DOHH2 (cell line): ENCODE measurements at regions not wholly inside any gene's neighbourhood (a gene's known extent, or its start where the extent isn't known, plus 50 kb on each side); places are given as distances from the start of the nearest gene placed in this dataset.

ENCODE experiments used
- H3F3A ChIP-seq: fragments of 200-600 bp; sonication (generic), shearing (Covaris generic); 2 replicates; pipeline ENCODE4 v1.6.0; 2016; ENCODE audit warnings: antibody characterized with exemption, mild to moderate bottlenecking; ENCODE audit not compliant: control insufficient read depth, insufficient read depth
- H3K27ac ChIP-seq: fragments of 200-600 bp; sonication (generic); 2 replicates; pipeline ENCODE4 v1.5.1; 2014; ENCODE audit warnings: low read depth, mild to moderate bottlenecking, low read length, moderate library complexity
- H3K27me3 ChIP-seq: fragments of 200-600 bp; sonication (generic); 2 replicates; pipeline ENCODE4 v1.6.1; 2014; ENCODE audit warnings: mild to moderate bottlenecking, low read length, mixed read lengths; ENCODE audit not compliant: control insufficient read depth
- H3K36me3 ChIP-seq: fragments of 200-600 bp; sonication (generic); 2 replicates; pipeline ENCODE4 v1.6.1; 2014; ENCODE audit warnings: mild to moderate bottlenecking, low read length, moderate library complexity, mixed read lengths; ENCODE audit not compliant: control insufficient read depth
- H3K4me1 ChIP-seq: fragments of 200-600 bp; sonication (generic); 2 replicates; pipeline ENCODE4 v1.6.1; 2014; ENCODE audit warnings: mild to moderate bottlenecking, low read length, mixed read lengths; ENCODE audit not compliant: control insufficient read depth
- H3K4me2 ChIP-seq: fragments of 200-600 bp; sonication (generic); 2 replicates; pipeline ENCODE4 v1.6.0; 2014; ENCODE audit warnings: mild to moderate bottlenecking, low read length, moderate library complexity
- H3K4me3 ChIP-seq: fragments of 200-600 bp; sonication (generic); 2 replicates; pipeline ENCODE4 v1.5.1; 2014; ENCODE audit warnings: mild to moderate bottlenecking, low read length, mixed read lengths
- H3K79me2 ChIP-seq: fragments of 200-600 bp; sonication (generic); 2 replicates; pipeline ENCODE4 v1.6.1; 2014; ENCODE audit warnings: mild to moderate bottlenecking, low read length, mixed read lengths; ENCODE audit not compliant: control insufficient read depth
- H3K9me2 ChIP-seq: fragments of 200-600 bp; sonication (generic); replicated peaks from 2 replicates; pipeline ENCODE4 v1.6.1; 2014; ENCODE audit warnings: mild to moderate bottlenecking, low read length, mixed read lengths; ENCODE audit not compliant: control insufficient read depth
- H3K9me3 ChIP-seq: fragments of 200-600 bp; sonication (generic); 2 replicates; pipeline ENCODE4 v1.6.1; 2014; ENCODE audit warnings: antibody characterized with exemption, low read length, mixed read lengths; ENCODE audit not compliant: control insufficient read depth, insufficient read depth
- H4K20me1 ChIP-seq: fragments of 200-600 bp; sonication (generic); 2 replicates; pipeline ENCODE4 v1.6.0; 2014; ENCODE audit warnings: low read depth, mild to moderate bottlenecking, antibody characterized with exemption, low read length, moderate library complexity; ENCODE audit not compliant: control insufficient read depth, insufficient read depth
- CTCF ChIP-seq: fragments of 200-600 bp; sonication (generic); IDR thresholded peaks from one replicate; pipeline ENCODE4 v1.5.1; 2014; ENCODE audit warnings: antibody characterized with exemption, mild to moderate bottlenecking, low read depth, low read length; ENCODE audit not compliant: poor library complexity, severe bottlenecking
- EZH2phosphoT487 ChIP-seq: fragments of 200-600 bp; sonication (generic); IDR thresholded peaks from 2 replicates; pipeline ENCODE4 v1.6.1; 2017; ENCODE audit warnings: borderline replicate concordance, mild to moderate bottlenecking, antibody characterized with exemption, low read length, moderate library complexity, mixed read lengths

- Histone ChIP-seq H3K36me3 (no peaks in the 10 kb centered on the region), H3K4me3 (no peak overlapping the region), H3F3A (no peaks in the 10 kb centered on the region), H3K4me2 (no peak overlapping the region), H3K79me2 (no peaks in the 10 kb centered on the region), H3K9me2 (no peaks in the 10 kb centered on the region), H4K20me1 (no peaks in the 10 kb centered on the region), H3K4me1 (no peaks in the 10 kb centered on the region), H3K9me3 (no peaks in the 10 kb centered on the region), H3K27ac (no peak overlapping the region), H3K27me3 (no peaks in the 10 kb centered on the region)
- TF ChIP-seq CTCF (no peak), EZH2phosphoT487 (no peak)
Observed at GRCh38 chr3:176009256-176009655, 1150.1 kb downstream of the NAALADL2 start.

- no peaks in the 10 kb centered on the region for H3K9me2 ChIP-seq
- TF ChIP-seq EZH2phosphoT487 = no peak
- TF ChIP-seq CTCF = no peak
- no peaks in the 10 kb centered on the region for H3K36me3 ChIP-seq
- no peak overlapping the region for H3K4me2 ChIP-seq
- H3K9me3 ChIP-seq = no peaks in the 10 kb centered on the region
- no peaks in the 10 kb centered on the region for H3K4me1 ChIP-seq
- no peak overlapping the region for H3K27ac ChIP-seq
- H3F3A ChIP-seq = no peaks in the 10 kb centered on the region
- no peaks in the 10 kb centered on the region for H4K20me1 ChIP-seq
- no peaks in the 10 kb centered on the region for H3K79me2 ChIP-seq
- no peak overlapping the region for H3K4me3 ChIP-seq
- H3K27me3 ChIP-seq = no peaks in the 10 kb centered on the region
Observed at GRCh38 chr3:176005564-176005963, 1146.4 kb downstream of the NAALADL2 start.

GRCh38 chr3:175989161-175989560 lies 1130.0 kb downstream of the NAALADL2 start:
- H3F3A ChIP-seq = no peaks in the 10 kb centered on the region
- H3K4me2 ChIP-seq = no peak overlapping the region
- no peaks in the 10 kb centered on the region for H3K9me2 ChIP-seq
- H3K4me1 ChIP-seq = no peaks in the 10 kb centered on the region
- H3K4me3 ChIP-seq = no peak overlapping the region
- H3K9me3 ChIP-seq = no peaks in the 10 kb centered on the region; the same call in 1 of the 2 replicates
- H3K27ac ChIP-seq = no peak overlapping the region
- no peaks in the 10 kb centered on the region for H3K27me3 ChIP-seq
- no peaks in the 10 kb centered on the region for H3K36me3 ChIP-seq
- H3K79me2 ChIP-seq = no peaks in the 10 kb centered on the region
- TF ChIP-seq EZH2phosphoT487 = no peak
- TF ChIP-seq CTCF = no peak
- no peaks in the 10 kb centered on the region for H4K20me1 ChIP-seq

GRCh38 chr3:175988401-175988800 lies 1129.3 kb downstream of the NAALADL2 start:
- H4K20me1 ChIP-seq = no peaks in the 10 kb centered on the region
- H3F3A ChIP-seq = no peaks in the 10 kb centered on the region
- no peaks in the 10 kb centered on the region for H3K4me1 ChIP-seq
- H3K36me3 ChIP-seq = no peaks in the 10 kb centered on the region
- H3K4me3 ChIP-seq = no peak overlapping the region
- H3K79me2 ChIP-seq = no peaks in the 10 kb centered on the region
- H3K9me3 ChIP-seq = no peaks in the 10 kb centered on the region; the same call in 1 of the 2 replicates
- no peak overlapping the region for H3K27ac ChIP-seq
- no peaks in the 10 kb centered on the region for H3K9me2 ChIP-seq
- H3K4me2 ChIP-seq = no peak overlapping the region
- TF ChIP-seq EZH2phosphoT487 (no peak), CTCF (no peak)
- no peaks in the 10 kb centered on the region for H3K27me3 ChIP-seq
